Embryonic facial prominence (tissue), 1 donor: ENCODE measurements at regions not wholly inside any gene's neighbourhood (a gene's known extent, or its start where the extent isn't known, plus 50 kb on each side); places are given as distances from the start of the nearest gene placed in this dataset.

ENCODE experiments used
- DNase-seq: peaks from one replicate; pipeline ENCODE4 v3.0.0-alpha.2; 2016; ENCODE audit errors: extremely low spot score

DNA sequence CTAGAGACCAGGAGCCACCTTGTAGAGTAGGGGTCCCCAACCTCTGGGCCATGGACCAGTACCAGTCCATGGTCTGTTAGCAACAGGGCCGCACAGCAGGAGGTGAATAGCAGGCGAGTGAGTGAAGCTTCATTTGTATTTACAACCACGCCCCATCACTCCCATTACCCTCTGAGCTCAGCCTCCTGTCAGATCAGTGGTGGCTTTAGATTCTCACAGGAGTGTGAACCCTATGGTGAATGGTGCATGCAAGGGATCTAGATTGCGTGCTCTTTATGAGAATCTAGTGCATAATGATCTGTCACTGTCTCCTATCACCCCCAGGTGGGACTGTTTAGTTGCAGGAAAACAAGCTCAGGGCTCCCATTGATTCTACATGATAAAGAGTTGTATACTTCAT lies 303.6 kb downstream of the KCNRG start:
- no peak for DNase-seq

DNA sequence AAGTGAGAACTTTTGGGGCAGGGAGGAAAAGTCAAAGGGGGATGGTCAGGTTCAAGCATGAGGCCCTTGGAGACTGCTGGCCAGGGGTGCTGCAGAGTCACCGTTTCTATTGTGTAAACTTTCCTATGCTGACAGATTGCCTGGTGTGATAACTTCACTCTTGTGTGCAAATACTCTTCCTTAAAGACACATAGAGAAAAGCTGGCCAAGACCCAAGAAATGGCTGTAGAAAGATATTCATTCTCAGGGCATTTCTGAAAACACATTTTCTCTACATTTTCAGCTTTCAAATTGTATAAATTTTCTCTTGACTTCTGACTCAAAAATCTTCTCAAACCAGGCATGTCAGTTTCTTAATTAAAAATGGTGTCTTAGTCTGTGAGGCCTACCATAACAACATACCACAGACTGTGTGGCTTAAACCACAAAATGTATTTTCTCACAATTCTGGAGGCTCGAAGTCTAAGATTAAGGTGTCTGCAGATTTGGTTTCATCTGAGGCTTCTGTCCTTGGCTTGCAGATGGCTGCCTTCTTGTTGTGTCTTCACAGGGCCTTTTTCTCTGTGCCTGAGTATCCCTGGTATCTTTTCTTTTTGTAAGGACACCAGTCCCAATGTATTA lies 304.5 kb downstream of the KCNRG start:
- DNase-seq, result no peak

DNA sequence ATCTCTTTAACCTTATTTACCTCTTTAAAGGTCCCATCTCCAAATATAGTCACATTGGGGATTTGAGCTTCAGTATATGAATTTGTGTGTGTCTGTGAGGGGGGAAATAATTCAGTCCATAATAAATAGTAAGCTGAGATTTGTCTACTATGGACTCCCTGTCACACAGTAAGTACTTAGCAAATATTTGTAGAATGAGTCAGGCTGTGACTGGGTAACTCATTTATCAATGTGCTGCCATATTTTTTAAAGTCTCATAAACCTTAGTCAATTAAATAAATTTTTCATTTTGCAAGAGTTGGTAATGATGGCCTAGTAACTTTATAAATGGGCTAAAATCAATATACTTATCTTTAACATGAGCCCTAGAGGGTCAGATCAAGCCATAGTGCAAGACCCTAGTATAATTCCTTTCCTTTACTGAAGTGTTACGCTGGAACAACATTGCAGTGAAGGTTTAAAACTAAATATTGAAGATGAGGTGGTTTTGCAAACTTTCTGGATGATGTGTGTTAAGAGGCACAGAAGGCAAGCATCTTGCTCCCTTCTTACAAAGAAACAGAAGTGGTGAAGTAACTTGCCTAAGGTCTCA lies 305.1 kb downstream of the KCNRG start:
- DNase-seq, result no peak

DNA sequence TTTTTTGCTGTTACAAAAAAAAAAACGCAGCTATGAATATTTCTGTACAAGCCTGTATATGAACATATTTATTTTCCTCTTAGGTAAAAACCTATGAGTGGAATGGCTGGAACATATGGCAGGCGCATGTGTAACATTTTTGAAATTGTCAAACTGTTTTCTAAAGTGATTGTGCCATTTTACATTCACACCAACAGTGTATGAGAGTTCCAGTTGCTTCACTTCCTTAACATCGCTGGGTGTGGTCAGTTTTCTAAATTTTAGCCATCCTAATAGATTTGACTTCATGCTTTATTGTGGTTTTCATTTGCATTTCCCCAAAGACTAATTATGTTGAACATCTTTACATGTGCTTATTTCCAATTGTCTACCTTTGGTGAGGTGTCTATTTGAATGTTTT lies 306.8 kb downstream of the KCNRG start:
- no peak for DNase-seq

- DNase-seq, result no peak
Measured at GRCh38 chr13:50323440-50324065, 308.3 kb downstream of the KCNRG start.

GRCh38 chr13:50326271-50326670 lies 311.0 kb downstream of the KCNRG start:
- DNase-seq, result no peak

- no peak for DNase-seq
Measured at GRCh38 chr13:50326811-50327210, 311.6 kb downstream of the KCNRG start.

GRCh38 chr13:50334115-50334778 lies 319.0 kb downstream of the KCNRG start:
- DNase-seq, result no peak

DNA sequence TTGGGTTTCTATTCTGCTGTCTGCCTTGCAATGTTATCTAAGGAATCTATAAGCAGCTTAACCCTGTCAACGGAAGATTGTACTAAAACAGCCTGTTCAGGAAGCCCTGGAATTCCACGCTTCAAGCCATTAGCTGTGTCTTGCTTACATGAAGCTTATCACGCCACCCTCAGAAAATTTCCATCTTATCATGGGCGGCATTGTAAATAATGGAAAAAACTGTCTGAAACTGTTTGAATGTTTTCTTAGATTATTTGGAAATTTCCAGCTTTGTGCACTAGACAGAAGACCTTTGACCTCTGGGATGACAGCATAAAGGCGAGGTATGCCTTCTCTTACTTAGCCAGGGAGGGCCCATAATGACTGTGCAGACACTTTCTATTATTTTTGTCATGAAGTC lies 319.7 kb downstream of the KCNRG start:
- DNase-seq, result no peak

- DNase-seq, result no peak
Measured at GRCh38 chr13:50339271-50339670, 324.0 kb downstream of the KCNRG start.

DNA sequence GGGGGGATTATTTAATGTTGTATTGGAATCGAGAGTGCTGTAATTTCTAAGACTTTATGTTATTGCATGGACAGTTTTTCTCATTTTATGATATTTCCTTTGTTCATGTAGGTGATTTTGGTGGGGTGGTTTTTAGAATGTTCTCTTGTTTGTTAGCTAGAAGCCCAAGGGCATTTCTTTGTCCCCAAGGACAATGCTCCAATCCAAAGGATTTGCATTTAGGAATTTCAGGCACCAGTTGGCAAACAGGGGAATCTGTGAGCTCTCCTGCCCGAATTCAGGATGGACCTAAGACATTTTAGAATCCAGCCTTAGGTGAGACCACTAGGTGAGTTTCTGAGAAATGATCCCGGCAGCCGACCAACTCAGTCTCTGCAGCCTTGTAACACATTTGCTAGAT lies 324.9 kb downstream of the KCNRG start:
- DNase-seq, result no peak

DNA sequence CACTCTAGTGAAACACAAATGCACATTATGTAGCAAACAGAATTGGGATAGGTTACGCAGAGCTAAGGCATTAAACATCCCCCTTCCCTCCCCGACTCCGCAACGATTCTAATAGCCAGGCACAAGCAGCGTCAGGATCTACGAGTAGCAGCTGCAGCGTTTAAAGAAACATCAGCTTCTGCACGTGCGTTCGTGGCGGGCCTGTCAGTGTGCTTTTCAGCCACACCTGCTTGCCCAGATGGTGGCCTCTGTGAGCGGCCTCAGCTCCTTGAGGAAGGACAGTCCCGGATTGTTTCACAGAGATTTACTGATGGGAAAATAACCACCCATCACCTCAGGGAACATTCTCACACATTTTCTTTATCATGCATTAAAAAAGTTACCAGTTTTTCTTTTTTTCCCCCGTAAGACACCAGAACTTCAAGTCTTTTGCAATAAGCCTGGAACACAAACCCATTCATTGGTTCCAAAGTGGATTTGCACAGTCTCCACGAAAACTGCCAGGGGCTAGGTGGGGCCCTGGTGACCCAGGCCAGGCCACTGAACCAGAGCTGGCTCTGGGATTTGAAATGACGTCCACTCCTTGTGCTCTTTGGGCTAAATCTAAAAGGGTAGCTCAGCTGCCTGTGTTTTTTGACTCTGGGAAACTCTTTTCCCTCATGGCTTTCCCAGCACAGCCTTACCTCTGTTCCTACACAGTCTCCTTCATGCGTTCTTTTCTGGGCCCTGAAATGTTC lies 325.5 kb downstream of the KCNRG start:
- DNase-seq, result no peak

DNA sequence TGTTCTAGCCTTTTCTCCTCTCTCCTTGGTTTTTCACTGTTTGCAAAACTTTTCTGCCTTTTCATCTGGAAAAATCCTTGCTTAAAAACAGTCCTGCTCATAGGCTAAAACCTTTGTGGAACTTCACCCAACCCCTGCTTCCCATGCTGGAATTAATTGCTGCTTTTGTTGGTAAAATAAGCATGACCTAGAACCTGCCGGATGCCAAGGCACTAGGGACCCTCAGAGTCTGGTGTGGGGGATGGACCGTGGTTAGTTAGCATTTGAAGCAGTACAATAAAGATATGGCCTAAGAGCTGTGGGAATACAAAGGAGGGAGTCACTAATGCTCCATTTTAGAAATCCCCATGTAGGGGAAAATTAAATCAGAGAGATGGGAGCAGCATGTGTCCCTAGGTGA lies 326.3 kb downstream of the KCNRG start:
- DNase-seq, result no peak

DNA sequence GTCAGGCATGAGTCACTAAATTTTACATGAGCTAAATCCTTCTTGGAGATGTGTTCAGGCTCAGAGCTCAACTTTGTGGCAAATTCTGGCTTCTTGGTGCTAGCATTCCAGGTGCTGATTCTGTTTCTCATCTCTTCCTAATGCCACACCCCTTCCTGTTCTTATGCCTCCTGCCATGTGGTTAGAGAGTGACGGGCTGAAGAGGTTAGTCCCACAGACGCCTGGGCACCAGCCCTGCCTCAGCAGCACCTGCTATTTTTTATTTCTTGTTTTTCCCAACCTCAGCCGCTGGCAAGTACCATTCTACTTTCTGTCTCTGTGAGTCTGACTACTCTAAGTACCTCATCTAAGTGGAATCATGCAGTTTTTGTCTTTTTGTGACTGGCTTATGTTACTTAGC lies 329.5 kb downstream of the KCNRG start:
- DNase-seq, result no peak

GRCh38 chr13:50345804-50346203 lies 330.6 kb downstream of the KCNRG start:
- DNase-seq, result no peak

GRCh38 chr13:50348371-50348770 lies 333.1 kb downstream of the KCNRG start:
- DNase-seq, result no peak

- DNase-seq, result no peak
Measured at GRCh38 chr13:50352720-50353480, 337.7 kb downstream of the KCNRG start.

DNA sequence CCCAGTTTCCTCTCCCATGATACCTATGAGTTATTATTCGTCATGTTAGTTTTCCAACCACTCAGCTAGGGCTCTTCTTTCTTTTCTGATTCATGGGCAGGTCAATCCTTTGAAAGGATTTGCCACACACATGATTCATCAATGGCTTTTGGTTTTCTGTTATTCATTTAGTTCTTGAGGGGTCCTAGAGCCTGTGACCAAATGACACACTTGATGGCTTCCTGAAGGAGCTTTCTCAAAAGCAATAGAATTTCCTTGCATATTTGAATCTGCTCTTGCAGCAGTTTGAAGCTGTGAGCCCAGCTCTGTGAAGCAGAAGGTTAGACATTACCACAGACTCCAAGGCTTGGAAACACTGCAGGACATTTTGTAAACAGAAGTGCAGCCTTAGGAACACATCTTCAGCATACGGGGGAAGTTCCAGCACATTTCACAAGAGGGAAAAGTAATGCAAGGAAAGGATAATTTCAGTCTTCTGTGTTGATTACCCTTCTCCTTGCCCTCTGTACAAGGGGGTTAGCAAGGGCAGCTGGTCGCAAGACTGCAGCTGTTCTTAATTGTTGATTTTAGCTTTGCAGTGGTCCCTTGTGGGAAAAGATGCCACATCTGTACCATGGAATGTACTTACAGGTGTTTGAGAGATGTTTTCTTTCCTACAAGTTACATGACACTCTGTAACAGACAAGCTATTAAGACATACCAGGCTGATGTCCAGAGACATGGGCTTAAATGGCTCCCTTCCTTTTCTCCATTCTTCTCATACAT lies 338.6 kb downstream of the KCNRG start:
- DNase-seq, result no peak

GRCh38 chr13:50355797-50356196 lies 340.6 kb downstream of the KCNRG start:
- DNase-seq, result no peak

- no peak for DNase-seq
Measured at GRCh38 chr13:50357136-50357535, 341.9 kb downstream of the KCNRG start.
